Retinal pigment epithelial cell (primary cell): ENCODE measurements at regions not wholly inside any gene's neighbourhood (a gene's known extent, or its start where the extent isn't known, plus 50 kb on each side); places are given as distances from the start of the nearest gene placed in this dataset.

Experiments
- DNase-seq: peaks from one replicate; pipeline ENCODE4 v3.0.0-alpha.2; 2010; ENCODE audit warnings: low read depth
- H3K4me3 ChIP-seq: 2 replicates; pipeline ENCODE4 v1.5.1; 2011; ENCODE audit warnings: mild to moderate bottlenecking, low read length, control low read depth, moderate library complexity
- TF ChIP-seq, protein P1 (sequence below): conservative IDR thresholded peaks from 2 replicates; pipeline ENCODE4 v1.5.1; 2011; ENCODE audit warnings: low read depth, low read length, control low read depth, inconsistent platforms

DNA sequence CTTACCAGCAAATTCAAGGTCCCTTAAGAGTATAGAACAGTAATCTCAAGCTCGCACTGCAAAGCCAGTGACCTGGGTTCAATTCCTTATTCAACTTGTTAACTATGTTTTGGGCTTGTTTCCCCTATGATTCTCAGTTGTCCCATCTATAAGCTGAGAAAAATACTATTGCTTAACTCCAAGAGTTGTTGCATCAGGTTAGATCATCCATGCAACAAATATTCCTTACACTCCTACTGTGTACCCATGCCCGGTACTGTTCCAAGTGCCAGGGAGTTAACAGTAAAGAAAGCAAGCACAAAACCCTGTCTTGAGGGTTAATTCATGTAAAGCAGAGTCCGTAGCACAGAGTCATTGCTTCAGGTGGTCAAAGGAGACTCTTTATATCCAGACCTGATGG lies 247.3 kb downstream of the MAFB start:
- H3K4me3 ChIP-seq: no peak overlapping the region
- no peak for DNase-seq
- TF ChIP-seq, protein P1, sequence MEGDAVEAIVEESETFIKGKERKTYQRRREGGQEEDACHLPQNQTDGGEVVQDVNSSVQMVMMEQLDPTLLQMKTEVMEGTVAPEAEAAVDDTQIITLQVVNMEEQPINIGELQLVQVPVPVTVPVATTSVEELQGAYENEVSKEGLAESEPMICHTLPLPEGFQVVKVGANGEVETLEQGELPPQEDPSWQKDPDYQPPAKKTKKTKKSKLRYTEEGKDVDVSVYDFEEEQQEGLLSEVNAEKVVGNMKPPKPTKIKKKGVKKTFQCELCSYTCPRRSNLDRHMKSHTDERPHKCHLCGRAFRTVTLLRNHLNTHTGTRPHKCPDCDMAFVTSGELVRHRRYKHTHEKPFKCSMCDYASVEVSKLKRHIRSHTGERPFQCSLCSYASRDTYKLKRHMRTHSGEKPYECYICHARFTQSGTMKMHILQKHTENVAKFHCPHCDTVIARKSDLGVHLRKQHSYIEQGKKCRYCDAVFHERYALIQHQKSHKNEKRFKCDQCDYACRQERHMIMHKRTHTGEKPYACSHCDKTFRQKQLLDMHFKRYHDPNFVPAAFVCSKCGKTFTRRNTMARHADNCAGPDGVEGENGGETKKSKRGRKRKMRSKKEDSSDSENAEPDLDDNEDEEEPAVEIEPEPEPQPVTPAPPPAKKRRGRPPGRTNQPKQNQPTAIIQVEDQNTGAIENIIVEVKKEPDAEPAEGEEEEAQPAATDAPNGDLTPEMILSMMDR: no peak

DNA sequence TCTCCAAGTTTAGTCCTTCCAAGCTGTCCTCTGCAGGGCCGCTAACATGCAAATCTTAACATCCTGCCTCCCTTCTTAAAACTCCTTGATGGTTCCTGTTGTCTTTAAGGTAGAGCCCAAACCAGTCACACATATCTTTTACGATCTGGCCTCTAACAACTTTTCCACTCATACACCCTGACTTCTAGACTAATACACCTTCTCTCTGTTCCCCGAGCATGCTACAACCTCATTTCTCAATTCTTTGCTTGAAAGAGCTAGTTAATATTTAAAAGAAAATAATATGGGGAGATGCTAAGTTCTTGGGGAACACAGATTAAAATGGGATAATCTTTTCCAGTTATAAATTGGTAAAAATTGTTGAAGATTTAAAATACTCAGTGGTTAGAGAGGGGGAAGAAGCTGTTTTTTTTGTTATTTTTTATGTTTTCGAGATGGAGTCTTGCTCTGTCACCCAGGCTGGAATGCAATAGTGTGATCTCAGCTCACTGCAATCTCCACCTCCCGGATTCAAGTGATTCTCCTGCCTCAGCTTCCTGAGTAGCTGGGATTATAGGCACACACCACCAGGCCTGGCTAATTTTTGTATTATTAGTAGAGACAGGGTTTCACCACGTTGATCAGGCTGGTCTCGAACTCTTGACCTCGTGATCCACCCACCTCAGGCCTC lies 250.7 kb downstream of the MAFB start:
- no peak for DNase-seq
- H3K4me3 ChIP-seq: no peak overlapping the region
- TF ChIP-seq, protein P1: no peak

GRCh38 chr20:40436011-40436410 lies 253.0 kb downstream of the MAFB start:
- DNase-seq: no peak
- H3K4me3 ChIP-seq: no peak overlapping the region
- TF ChIP-seq, protein P1: no peak

GRCh38 chr20:40435146-40435895 lies 253.7 kb downstream of the MAFB start:
- no peak for DNase-seq
- TF ChIP-seq, protein P1: no peak
- H3K4me3 ChIP-seq: no peak overlapping the region

- TF ChIP-seq, protein P1: no peak
- DNase-seq: no peak
Measured at GRCh38 chr20:40434122-40434521, 254.9 kb downstream of the MAFB start.

GRCh38 chr20:40433341-40433861 lies 255.6 kb downstream of the MAFB start:
- TF ChIP-seq, protein P1: no peak
- DNase-seq: no peak
- no peak overlapping the region for H3K4me3 ChIP-seq

More at GRCh38 chr20:40434122-40434521, 254.9 kb downstream of the MAFB start:
- H3K4me3 ChIP-seq: no peak overlapping the region
